Effector memory CD4-positive, alpha-beta T cell (primary cell): ENCODE measurements at regions not wholly inside any gene's neighbourhood (a gene's known extent, or its start where the extent isn't known, plus 50 kb on each side); places are given as distances from the start of the nearest gene placed in this dataset.

Experiments used
- DNase-seq, 3 donors: peaks; one replicate each; pipeline ENCODE4 v3.0.0-alpha.2; 2020
- H3K27ac ChIP-seq: 2 replicates; pipeline ENCODE4 v1.7.0; 2013; ENCODE audit warnings: mild to moderate bottlenecking, low read length, moderate library complexity; ENCODE audit not compliant: insufficient read depth, poor library complexity, severe bottlenecking
- H3K27me3 ChIP-seq: replicated peaks from 2 replicates; pipeline ENCODE4 v1.7.0; 2013; ENCODE audit warnings: mild to moderate bottlenecking, low read length; ENCODE audit not compliant: insufficient read depth, control insufficient read depth, poor library complexity, severe bottlenecking
- H3K36me3 ChIP-seq: 2 replicates; pipeline ENCODE4 v1.7.0; 2013; ENCODE audit warnings: mild to moderate bottlenecking, low read length, moderate library complexity; ENCODE audit not compliant: control insufficient read depth, insufficient read depth
- H3K4me1 ChIP-seq: 2 replicates; pipeline ENCODE4 v1.7.0; 2013; ENCODE audit warnings: low read length, mild to moderate bottlenecking; ENCODE audit not compliant: control insufficient read depth, insufficient read depth, poor library complexity, severe bottlenecking
- H3K4me3 ChIP-seq: 2 replicates; pipeline ENCODE4 v1.7.0; 2013; ENCODE audit warnings: low read length, low read depth, mild to moderate bottlenecking; ENCODE audit not compliant: insufficient read depth, poor library complexity, severe bottlenecking
- H3K9me3 ChIP-seq: 2 replicates; pipeline ENCODE4 v1.7.0; 2013; ENCODE audit warnings: mild to moderate bottlenecking, low read length, moderate library complexity; ENCODE audit not compliant: control insufficient read depth

DNA sequence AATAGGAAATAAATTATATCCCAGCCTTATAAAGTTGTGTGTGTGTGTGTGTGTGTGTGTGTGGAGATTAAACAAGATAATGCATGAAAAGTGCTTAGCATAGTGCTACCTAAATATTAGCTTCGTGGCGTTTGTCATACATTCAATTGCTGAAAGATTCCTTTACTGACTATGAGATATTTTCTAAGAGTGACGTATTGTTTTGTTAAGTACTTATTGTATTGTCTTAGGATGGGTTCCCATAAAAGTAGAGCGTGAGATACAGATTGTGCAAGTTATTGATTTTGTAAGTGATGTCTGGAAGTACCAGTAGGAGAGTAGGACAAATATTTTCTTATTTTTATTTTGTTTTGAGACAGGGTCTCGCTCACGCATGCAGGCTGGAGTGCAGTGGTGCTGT, 730.0 kb downstream of the CDH8 start:
- DNase-seq: no peak

DNA sequence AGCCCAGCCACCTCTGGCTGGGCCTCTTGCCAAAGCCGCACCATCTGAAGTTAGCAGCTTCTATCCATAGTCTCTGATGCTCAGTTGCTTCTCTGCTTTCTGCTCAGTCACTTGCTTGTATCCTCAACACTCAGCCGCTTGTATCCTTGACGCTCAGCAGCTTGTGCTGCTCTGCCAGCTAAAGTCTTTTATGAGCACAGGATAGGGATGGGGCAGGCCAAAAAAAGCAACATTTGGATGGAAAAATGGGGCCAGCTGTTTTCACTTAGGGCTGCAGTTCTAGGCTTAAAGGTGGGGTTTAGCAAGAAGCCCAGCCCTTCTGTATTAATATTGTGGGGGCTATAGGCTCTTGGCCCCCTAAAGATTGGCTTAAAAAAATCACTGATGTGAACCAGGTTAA, 739.4 kb downstream of the CDH8 start:
- H3K36me3 ChIP-seq: no peaks in the 10 kb centered on the region
- no peaks in the 10 kb centered on the region for H3K4me1 ChIP-seq
- no peak overlapping the region for H3K4me3 ChIP-seq
- H3K27ac ChIP-seq: no peak overlapping the region
- H3K9me3 ChIP-seq: peaks cover 3% of the 10 kb centered on the region
- H3K27me3 ChIP-seq: no peaks in the 10 kb centered on the region
- DNase-seq: no peak

More for the DNA sequence above, 730.0 kb downstream of the CDH8 start:
- Histone ChIP-seq H3K27ac (no peak overlapping the region), H3K4me1 (no peaks in the 10 kb centered on the region), H3K27me3 (no peaks in the 10 kb centered on the region), H3K9me3 (peaks cover 5% of the 10 kb centered on the region), H3K36me3 (no peaks in the 10 kb centered on the region), H3K4me3 (no peak overlapping the region)

DNA sequence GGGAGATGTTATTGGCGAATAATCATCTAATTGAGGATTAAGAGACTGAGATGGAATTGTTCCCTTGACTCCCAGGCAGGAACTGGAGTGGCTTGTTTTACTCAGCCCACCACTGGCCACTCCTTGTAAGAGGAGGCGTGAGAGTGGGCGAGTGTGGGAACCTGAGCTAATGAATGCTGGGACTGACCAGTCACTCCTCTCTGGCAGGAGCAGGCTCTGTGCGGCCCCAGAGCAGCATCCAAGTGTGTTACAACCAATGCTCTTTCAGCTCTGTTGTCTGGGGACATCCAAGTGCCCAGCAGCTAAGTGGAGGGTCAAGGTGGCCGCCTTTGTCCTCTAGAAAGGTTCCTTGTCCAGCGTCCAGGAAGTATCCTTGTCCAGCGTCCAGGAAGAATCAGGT, 739.9 kb downstream of the CDH8 start:
- H3K27me3 ChIP-seq: no peaks in the 10 kb centered on the region
- H3K36me3 ChIP-seq: no peaks in the 10 kb centered on the region
- H3K9me3 ChIP-seq: peaks cover 3% of the 10 kb centered on the region
- no peak overlapping the region for H3K4me3 ChIP-seq
- H3K4me1 ChIP-seq: no peaks in the 10 kb centered on the region
- no peak overlapping the region for H3K27ac ChIP-seq
- DNase-seq: no peak

DNA sequence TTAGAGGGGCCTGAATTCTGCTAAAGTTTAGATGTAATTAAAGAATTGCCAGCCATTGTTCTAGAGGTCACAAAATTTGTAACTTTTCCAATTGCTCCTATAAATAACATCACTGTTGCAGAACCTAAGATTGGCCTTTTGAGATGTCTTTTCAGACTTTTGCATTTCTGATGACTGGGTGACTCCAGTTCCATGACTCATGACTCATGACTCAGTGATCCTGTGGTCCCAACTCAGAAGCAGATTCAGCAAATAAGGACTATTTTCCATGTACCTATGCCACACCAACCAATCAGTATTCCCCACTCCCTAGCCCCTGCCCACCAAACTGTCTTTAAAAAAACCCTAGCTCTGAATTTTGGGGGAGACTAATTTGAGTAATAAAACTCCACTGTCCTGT, 740.9 kb downstream of the CDH8 start:
- no peaks in the 10 kb centered on the region for H3K27me3 ChIP-seq
- no peak overlapping the region for H3K27ac ChIP-seq
- H3K4me1 ChIP-seq: no peaks in the 10 kb centered on the region
- DNase-seq: no peak
- no peak overlapping the region for H3K4me3 ChIP-seq
- no peaks in the 10 kb centered on the region for H3K36me3 ChIP-seq
- peaks cover 2% of the 10 kb centered on the region for H3K9me3 ChIP-seq

DNA sequence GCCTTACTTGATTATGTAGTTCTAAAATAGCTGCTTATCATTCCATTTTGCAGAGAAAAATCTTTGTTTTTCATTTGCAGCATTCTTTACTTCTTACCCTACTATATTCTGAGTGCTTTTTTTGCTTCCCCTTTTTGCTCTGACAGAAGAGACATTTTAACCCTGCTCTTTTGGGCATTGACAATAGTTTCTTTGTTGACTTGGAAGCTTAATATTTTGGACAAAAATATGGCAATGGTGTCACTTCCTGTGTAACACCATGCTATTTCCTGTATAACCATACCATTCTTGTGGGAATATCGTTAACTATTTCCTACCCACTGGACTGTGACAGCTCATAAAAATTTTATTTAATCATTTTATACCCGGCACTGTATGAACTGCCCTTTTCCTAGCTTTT, 747.1 kb downstream of the CDH8 start:
- no peaks in the 10 kb centered on the region for H3K27me3 ChIP-seq
- no peak overlapping the region for H3K4me3 ChIP-seq
- no peaks in the 10 kb centered on the region for H3K9me3 ChIP-seq
- no peaks in the 10 kb centered on the region for H3K4me1 ChIP-seq
- no peak overlapping the region for H3K27ac ChIP-seq
- no peaks in the 10 kb centered on the region for H3K36me3 ChIP-seq
- no peak for DNase-seq

DNA sequence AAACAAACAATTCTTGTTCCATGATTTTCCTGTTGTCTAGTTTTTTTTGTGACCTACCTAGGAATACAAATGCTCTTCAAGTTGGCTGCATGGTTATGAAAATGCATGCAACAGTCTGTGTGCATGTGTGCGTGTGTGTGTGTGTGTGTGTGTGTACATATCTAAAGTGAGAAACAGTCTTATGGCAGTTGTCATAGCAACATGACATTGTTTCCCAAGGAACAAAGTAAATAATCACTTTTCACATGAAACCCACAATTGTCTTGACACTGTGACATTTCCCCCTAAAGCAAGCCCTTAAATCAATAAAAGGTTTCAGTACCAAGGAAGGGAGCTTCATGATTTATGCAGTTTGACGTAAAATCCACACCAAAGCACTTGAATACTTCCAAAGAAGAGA, 758.4 kb downstream of the CDH8 start:
- H3K4me3 ChIP-seq: no peak overlapping the region
- no peaks in the 10 kb centered on the region for H3K36me3 ChIP-seq
- no peak for DNase-seq
- H3K9me3 ChIP-seq: no peaks in the 10 kb centered on the region
- H3K27ac ChIP-seq: no peak overlapping the region
- no peaks in the 10 kb centered on the region for H3K4me1 ChIP-seq
- no peaks in the 10 kb centered on the region for H3K27me3 ChIP-seq

DNA sequence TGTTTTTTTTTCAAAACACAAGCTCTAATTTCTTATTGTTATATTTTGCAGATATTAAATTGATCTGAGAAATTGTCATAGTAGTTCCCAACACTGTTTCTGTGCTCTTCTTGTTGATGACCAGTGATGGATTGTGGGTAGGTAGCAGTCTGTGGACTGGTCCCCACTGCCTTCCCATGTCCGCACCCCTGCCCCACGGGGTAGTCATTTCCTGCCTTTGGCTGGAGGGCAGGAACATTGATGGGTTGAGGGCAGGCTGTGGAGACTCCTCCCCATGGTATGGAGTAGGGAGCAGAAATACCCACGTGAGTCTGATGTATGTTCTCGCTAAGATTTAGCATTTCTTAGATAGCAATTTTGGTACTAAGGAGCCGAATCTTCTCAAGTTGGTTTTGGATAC, 762.0 kb downstream of the CDH8 start:
- H3K27me3 ChIP-seq: no peaks in the 10 kb centered on the region
- H3K4me1 ChIP-seq: no peaks in the 10 kb centered on the region

DNA sequence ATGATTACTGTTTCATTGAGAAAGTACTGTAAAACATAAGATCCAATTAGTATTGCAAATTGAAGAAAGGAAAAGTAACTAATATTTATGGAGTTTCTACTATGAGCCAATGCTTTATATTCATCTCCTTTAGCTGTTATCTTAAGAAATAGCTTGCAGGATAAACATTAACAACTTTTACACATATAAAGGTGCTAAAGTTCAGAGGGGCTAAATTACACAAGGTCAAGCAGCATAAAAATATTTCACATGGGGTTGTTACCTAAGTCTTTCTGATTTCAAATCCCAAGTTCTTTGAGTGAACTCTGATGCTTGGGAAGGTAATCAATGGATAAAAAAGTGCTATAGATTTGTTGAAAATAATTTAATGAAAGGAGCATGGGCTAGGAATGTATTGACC, 765.5 kb downstream of the CDH8 start:
- Histone ChIP-seq H3K27me3 (no peaks in the 10 kb centered on the region), H3K27ac (no peak overlapping the region), H3K4me1 (no peaks in the 10 kb centered on the region), H3K36me3 (no peaks in the 10 kb centered on the region), H3K4me3 (no peak overlapping the region), H3K9me3 (peaks cover 5% of the 10 kb centered on the region)
- DNase-seq: no peak

More for the DNA sequence above, 762.0 kb downstream of the CDH8 start:
- Histone ChIP-seq H3K36me3 (no peaks in the 10 kb centered on the region), H3K4me3 (no peak overlapping the region), H3K27ac (no peak overlapping the region), H3K9me3 (peaks cover 1% of the 10 kb centered on the region)
- DNase-seq: no peak

DNA sequence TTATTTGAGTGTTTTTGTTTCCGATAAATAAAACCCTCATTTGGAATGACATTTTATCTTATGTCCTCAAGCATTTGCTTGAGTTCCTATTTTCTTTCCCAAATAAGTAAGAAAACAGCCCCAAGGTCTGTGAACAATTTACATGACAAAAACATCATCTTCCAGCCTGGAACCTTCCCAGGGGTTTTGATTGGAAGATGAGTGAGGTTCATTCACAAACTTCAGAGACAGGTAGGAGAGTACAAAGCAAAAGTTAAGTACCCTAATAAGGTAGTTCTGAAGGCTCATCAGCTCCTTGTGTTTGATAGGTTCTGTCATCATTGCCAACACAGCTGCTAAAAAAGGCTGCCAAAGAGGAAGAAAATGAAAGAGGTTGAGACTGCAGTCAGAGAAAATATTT, 772.8 kb downstream of the CDH8 start:
- no peak for DNase-seq
- Histone ChIP-seq H3K27ac (no peak overlapping the region), H3K4me1 (no peaks in the 10 kb centered on the region), H3K27me3 (no peaks in the 10 kb centered on the region), H3K36me3 (no peaks in the 10 kb centered on the region), H3K4me3 (no peak overlapping the region), H3K9me3 (no peaks in the 10 kb centered on the region)

DNA sequence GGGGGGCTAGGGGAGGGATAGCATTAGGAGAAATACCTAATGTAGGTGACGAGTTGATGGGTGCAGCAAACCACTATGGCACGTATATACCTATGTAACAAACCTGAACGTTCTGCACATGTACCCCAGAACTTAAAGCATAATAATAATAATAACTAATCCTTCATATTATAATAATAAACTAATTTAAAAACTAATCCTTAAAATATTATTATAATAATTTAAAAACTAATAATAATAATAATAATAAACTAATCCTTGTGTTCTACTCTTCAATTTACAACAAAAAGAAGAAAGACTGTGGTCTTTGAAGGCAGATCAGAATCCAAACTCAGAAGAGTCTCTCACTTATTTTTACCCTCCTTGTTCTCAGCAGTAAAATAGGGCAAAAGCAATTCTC, 774.9 kb downstream of the CDH8 start:
- Histone ChIP-seq H3K9me3 (no peaks in the 10 kb centered on the region), H3K27ac (no peak overlapping the region), H3K27me3 (no peaks in the 10 kb centered on the region), H3K36me3 (no peaks in the 10 kb centered on the region), H3K4me1 (no peaks in the 10 kb centered on the region), H3K4me3 (no peak overlapping the region)
- DNase-seq: no peak

DNA sequence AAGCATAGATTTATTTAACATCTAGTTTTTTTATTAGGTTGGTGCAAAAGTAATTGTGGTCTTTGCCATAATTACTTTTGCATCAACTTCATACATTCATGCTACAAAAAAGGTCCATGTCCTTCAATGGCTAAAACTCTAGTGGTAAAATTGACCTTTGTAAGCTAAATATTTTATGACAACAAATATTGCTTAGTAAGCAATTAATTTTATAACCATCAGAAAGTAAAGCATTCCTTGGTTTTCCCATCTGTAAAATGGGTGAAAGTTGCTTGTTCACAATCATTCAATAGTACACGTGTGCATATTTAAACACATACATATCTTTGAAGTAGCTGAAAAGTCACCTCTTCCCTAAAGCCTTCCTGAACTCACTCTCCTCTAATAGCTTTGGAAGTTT, 789.6 kb downstream of the CDH8 start:
- Histone ChIP-seq H3K36me3 (no peaks in the 10 kb centered on the region), H3K27ac (no peak overlapping the region), H3K4me3 (no peak overlapping the region), H3K27me3 (no peaks in the 10 kb centered on the region), H3K4me1 (no peaks in the 10 kb centered on the region), H3K9me3 (no peaks in the 10 kb centered on the region)
- no peak for DNase-seq
